SK-N-SH treated with all-trans-retinoic acid at 6 μM for 48 hours (cell line): ENCODE measurements at regions not wholly inside any gene's neighbourhood (a gene's known extent, or its start where the extent isn't known, plus 50 kb on each side); places are given as distances from the start of the nearest gene placed in this dataset.

Experiments
- ATAC-seq: fragments of 200-7000 bp; cut with Tn5 transposase; 3 replicates; pipeline ENCODE4 v1.9.1; 2020; ENCODE audit warnings: mild to moderate bottlenecking, moderate library complexity
- ARNTL ChIP-seq: fragments of 450-650 bp; formaldehyde crosslinking; IDR thresholded peaks from 2 replicates; pipeline ENCODE4 v1.5.0; 2020; ENCODE audit warnings: low read depth, mild to moderate bottlenecking, moderate library complexity, borderline replicate concordance
- BACH2 ChIP-seq: fragments of 250-450 bp; sonication (Bioruptor Pico); IDR thresholded peaks from 2 replicates; pipeline ENCODE4 v1.9.0; 2021; ENCODE audit warnings: mild to moderate bottlenecking, borderline replicate concordance
- CREB5 ChIP-seq: fragments of 250-450 bp; sonication (Bioruptor Pico); IDR thresholded peaks from 2 replicates; pipeline ENCODE4 v1.5.1; 2020; ENCODE audit warnings: low read depth, mild to moderate bottlenecking, moderate library complexity
- CSDC2 ChIP-seq: fragments of 250-450 bp; sonication (Bioruptor Pico); IDR thresholded peaks from 2 replicates; pipeline ENCODE4 v1.5.0; 2020; ENCODE audit warnings: mild to moderate bottlenecking, moderate library complexity
- CSRNP3 ChIP-seq: fragments of 250-450 bp; sonication (Bioruptor Pico); IDR thresholded peaks from 2 replicates; pipeline ENCODE4 v1.5.1; 2021; ENCODE audit warnings: mild to moderate bottlenecking, moderate library complexity
- ESRRG ChIP-seq: fragments of 250-450 bp; sonication (Bioruptor Pico); IDR thresholded peaks from 2 replicates; pipeline ENCODE4 v1.6.1; 2021; ENCODE audit warnings: mild to moderate bottlenecking
- GLIS3 ChIP-seq: fragments of 250-450 bp; sonication (Bioruptor Pico); IDR thresholded peaks from 2 replicates; pipeline ENCODE4 v1.5.0; 2020; ENCODE audit warnings: mild to moderate bottlenecking, moderate library complexity
- ISL1 ChIP-seq: fragments of 250-450 bp; sonication (Bioruptor Pico); IDR thresholded peaks from 2 replicates; pipeline ENCODE4 v2.1.2; 2022; ENCODE audit warnings: mild to moderate bottlenecking, moderate library complexity
- PATZ1 ChIP-seq: fragments of 250-450 bp; sonication (Bioruptor Pico); IDR thresholded peaks from 2 replicates; pipeline ENCODE4 v1.8.0; 2020; ENCODE audit warnings: mild to moderate bottlenecking, moderate library complexity, borderline replicate concordance
- POU6F1 ChIP-seq: fragments of 250-450 bp; sonication (Bioruptor Pico); IDR thresholded peaks from 2 replicates; pipeline ENCODE4 v1.8.0; 2021; ENCODE audit warnings: low read depth, mild to moderate bottlenecking, moderate library complexity, borderline replicate concordance
- PPARA ChIP-seq: fragments of 250-450 bp; sonication (Bioruptor Pico); IDR thresholded peaks from 2 replicates; pipeline ENCODE4 v1.5.0; 2020; ENCODE audit warnings: mild to moderate bottlenecking, borderline replicate concordance
- RARB ChIP-seq: fragments of 250-450 bp; sonication (Bioruptor Pico); IDR thresholded peaks from 2 replicates; pipeline ENCODE4 v1.8.0; 2021; ENCODE audit warnings: mild to moderate bottlenecking, moderate library complexity
- TCF4 ChIP-seq: fragments of 250-450 bp; sonication (Bioruptor Pico); IDR thresholded peaks from 2 replicates; pipeline ENCODE4 v1.8.0; 2021; ENCODE audit warnings: mild to moderate bottlenecking, moderate library complexity, borderline replicate concordance
- TOX ChIP-seq: fragments of 250-450 bp; sonication (Bioruptor Pico); IDR thresholded peaks from 2 replicates; pipeline ENCODE4 v1.8.0; 2021; ENCODE audit warnings: mild to moderate bottlenecking, moderate library complexity, borderline replicate concordance
- TSHZ2 ChIP-seq: fragments of 250-450 bp; sonication (Bioruptor Pico); IDR thresholded peaks from 2 replicates; pipeline ENCODE4 v1.5.0; 2020; ENCODE audit warnings: mild to moderate bottlenecking, moderate library complexity
- ZFP3 ChIP-seq: fragments of 250-450 bp; sonication (Bioruptor Pico); IDR thresholded peaks from 2 replicates; pipeline ENCODE4 v1.5.0; 2020; ENCODE audit warnings: mild to moderate bottlenecking, moderate library complexity
- ZNF565 ChIP-seq: fragments of 450-650 bp; formaldehyde crosslinking; conservative IDR thresholded peaks from 2 replicates; pipeline ENCODE4 v1.5.0; 2020; ENCODE audit warnings: low read depth, mild to moderate bottlenecking, moderate library complexity
- ZNF70 ChIP-seq: fragments of 450-650 bp; formaldehyde crosslinking; IDR thresholded peaks from 2 replicates; pipeline ENCODE4 v1.5.0; 2020; ENCODE audit warnings: mild to moderate bottlenecking, moderate library complexity
- ZNF8 ChIP-seq: fragments of 450-650 bp; formaldehyde crosslinking; IDR thresholded peaks from 2 replicates; pipeline ENCODE4 v1.5.0; 2020; ENCODE audit warnings: mild to moderate bottlenecking, moderate library complexity

- TF ChIP-seq PPARA (CRISPR knock-in tag) (no peak), ISL1 (no peak), GLIS3 (CRISPR knock-in tag) (no peak), ZNF8 (CRISPR knock-in tag) (no peak), CREB5 (CRISPR knock-in tag) (no peak), PATZ1 (CRISPR knock-in tag) (no peak), ZNF565 (CRISPR knock-in tag) (no peak), TSHZ2 (no peak), ZFP3 (CRISPR knock-in tag) (no peak), ZNF70 (CRISPR knock-in tag) (no peak), BACH2 (no peak), ESRRG (CRISPR knock-in tag) (no peak), TCF4 (CRISPR knock-in tag) (no peak), ARNTL (no peak), TOX (CRISPR knock-in tag) (no peak), RARB (CRISPR knock-in tag) (no peak), POU6F1 (no peak)
- ATAC-seq: no peak
Measured at GRCh38 chr12:82619644-82620043, 67.1 kb upstream of the TMTC2 start.

- no peak for TF ChIP-seq CSDC2 (CRISPR knock-in tag)
- TF ChIP-seq TOX (CRISPR knock-in tag): no peak
- no peak for TF ChIP-seq CSRNP3 (CRISPR knock-in tag)
- TF ChIP-seq TCF4 (CRISPR knock-in tag): no peak
- no peak for ATAC-seq
Measured at GRCh38 chr12:82620917-82621316, 65.8 kb upstream of the TMTC2 start.

- ATAC-seq: no peak
- no peak for TF ChIP-seq CREB5 (CRISPR knock-in tag)
- no peak for TF ChIP-seq GLIS3 (CRISPR knock-in tag)
- TF ChIP-seq POU6F1: no peak
- TF ChIP-seq TOX (CRISPR knock-in tag): no peak
- TF ChIP-seq, all 23 proteins: peak for 0
Measured at GRCh38 chr12:82625523-82625922, 61.2 kb upstream of the TMTC2 start.
